Nephron progenitor cell (in vitro differentiated cells): ENCODE measurements at regions not wholly inside any gene's neighbourhood (a gene's known extent, or its start where the extent isn't known, plus 50 kb on each side); places are given as distances from the start of the nearest gene placed in this dataset.
"Not testable (repeated sequence)": the region's sequence is repeated elsewhere in the genome, so short reads cannot be mapped to it uniquely, and the experiment has no call there.

Experiments
- DNase-seq: peaks from one replicate; pipeline ENCODE4 v3.0.0; 2021
- H3K27ac Mint-ChIP-seq: 2 replicates; pipeline ENCODE4 v1.8.0; 2021; ENCODE audit warnings: mild to moderate bottlenecking, moderate library complexity, mixed read lengths
- H3K27me3 Mint-ChIP-seq: 2 replicates; pipeline ENCODE4 v1.8.0; 2021; ENCODE audit warnings: mild to moderate bottlenecking, low read depth, mixed read lengths; ENCODE audit not compliant: poor library complexity
- H3K36me3 Mint-ChIP-seq: 2 replicates; pipeline ENCODE4 v1.8.0; 2021; ENCODE audit warnings: low read depth, mixed read lengths
- H3K4me1 Mint-ChIP-seq: 2 replicates; pipeline ENCODE4 v1.8.0; 2021; ENCODE audit warnings: mixed read lengths
- H3K4me3 Mint-ChIP-seq: 2 replicates; pipeline ENCODE4 v1.8.0; 2021; ENCODE audit warnings: mild to moderate bottlenecking, moderate library complexity, mixed read lengths
- H3K9me3 Mint-ChIP-seq: 2 replicates; pipeline ENCODE4 v1.8.0; 2021; ENCODE audit warnings: mild to moderate bottlenecking, moderate library complexity, mixed read lengths
- CTCF ChIP-seq: fragments of 200-600 bp; sonication (generic); IDR thresholded peaks from 2 replicates; pipeline ENCODE4 v1.5.0; 2021; ENCODE audit warnings: antibody characterized with exemption

- Mint-ChIP-seq H3K27ac (no peak overlapping the region), H3K36me3 (no peaks in the 10 kb centered on the region), H3K4me1 (peaks cover 5% of the 10 kb centered on the region), H3K27me3 (peaks cover 2% of the 10 kb centered on the region), H3K4me3 (no peak overlapping the region), H3K9me3 (peaks cover 13% of the 10 kb centered on the region)
- no peak for TF ChIP-seq CTCF
- no peak for DNase-seq
Observed at GRCh38 chr3:173217127-173217526, 76.1 kb upstream of the SPATA16 start.

GRCh38 chr3:173216063-173216462 is 75.0 kb upstream of the SPATA16 start:
- H3K27me3 Mint-ChIP-seq, result peaks cover 2% of the 10 kb centered on the region
- H3K9me3 Mint-ChIP-seq, result peaks cover 13% of the 10 kb centered on the region
- no peak for DNase-seq
- no peak for TF ChIP-seq CTCF
- peaks cover 5% of the 10 kb centered on the region for H3K4me1 Mint-ChIP-seq
- H3K27ac Mint-ChIP-seq, result no peak overlapping the region
- H3K36me3 Mint-ChIP-seq, result no peaks in the 10 kb centered on the region
- H3K4me3 Mint-ChIP-seq, result no peak overlapping the region

DNA sequence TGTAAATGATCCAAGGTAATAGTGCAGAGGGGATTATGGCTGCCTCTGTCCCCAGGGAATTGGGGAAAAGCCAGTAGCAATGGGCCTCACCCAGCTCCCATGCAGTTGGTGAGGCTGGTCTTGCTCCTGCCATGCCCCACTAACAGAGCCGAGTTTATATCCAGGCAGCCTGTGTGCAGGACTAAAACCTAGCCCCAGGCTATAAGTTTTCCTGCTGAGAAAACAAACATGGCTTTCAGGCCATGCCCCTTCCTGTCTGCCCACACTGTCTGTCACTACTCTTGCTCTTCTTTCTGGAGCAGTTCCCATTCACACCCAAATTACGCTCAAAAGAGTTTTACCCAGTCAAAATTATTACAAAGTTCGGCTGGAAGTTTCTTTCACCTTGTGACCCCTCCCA is 73.5 kb upstream of the SPATA16 start:
- no peak for TF ChIP-seq CTCF
- no peak overlapping the region for H3K27ac Mint-ChIP-seq
- peaks cover 5% of the 10 kb centered on the region for H3K9me3 Mint-ChIP-seq
- H3K4me3 Mint-ChIP-seq, result no peak overlapping the region
- peaks cover 2% of the 10 kb centered on the region for H3K27me3 Mint-ChIP-seq
- no peak for DNase-seq
- peaks cover 5% of the 10 kb centered on the region for H3K4me1 Mint-ChIP-seq
- H3K36me3 Mint-ChIP-seq, result no peaks in the 10 kb centered on the region

- Mint-ChIP-seq H3K9me3 (peaks cover 11% of the 10 kb centered on the region), H3K4me1 (no peaks in the 10 kb centered on the region), H3K36me3 (no peaks in the 10 kb centered on the region), H3K27ac (no peak overlapping the region), H3K4me3 (no peak overlapping the region), H3K27me3 (no peaks in the 10 kb centered on the region)
- DNase-seq, result no peak
- TF ChIP-seq CTCF, result no peak
Observed at GRCh38 chr3:173199568-173199967, 58.5 kb upstream of the SPATA16 start.

DNA sequence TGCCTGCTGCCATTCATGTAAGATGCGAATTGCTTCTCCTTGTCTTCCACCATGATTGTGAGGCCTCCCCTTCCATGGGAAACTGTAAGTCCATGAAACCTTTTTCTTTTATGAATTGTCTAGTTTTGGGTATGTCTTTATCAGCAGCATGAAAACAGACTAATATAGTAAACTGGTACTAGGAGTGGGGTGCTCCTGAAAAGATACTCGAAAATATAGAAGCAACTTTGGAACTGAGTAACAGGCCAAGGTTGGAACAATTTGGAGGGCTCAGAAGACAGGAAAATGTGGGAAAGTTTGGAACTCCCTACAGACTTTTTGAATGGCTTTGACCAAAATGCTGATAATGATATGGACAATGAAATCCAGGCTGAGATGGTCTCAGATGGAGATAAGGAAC is 53.8 kb upstream of the SPATA16 start:
- not testable (repeated sequence) for H3K4me1 Mint-ChIP-seq, DNase-seq, H3K4me3 Mint-ChIP-seq, H3K27ac Mint-ChIP-seq, H3K27me3 Mint-ChIP-seq, H3K36me3 Mint-ChIP-seq
- peaks cover 16% of the 10 kb centered on the region for H3K9me3 Mint-ChIP-seq

DNA sequence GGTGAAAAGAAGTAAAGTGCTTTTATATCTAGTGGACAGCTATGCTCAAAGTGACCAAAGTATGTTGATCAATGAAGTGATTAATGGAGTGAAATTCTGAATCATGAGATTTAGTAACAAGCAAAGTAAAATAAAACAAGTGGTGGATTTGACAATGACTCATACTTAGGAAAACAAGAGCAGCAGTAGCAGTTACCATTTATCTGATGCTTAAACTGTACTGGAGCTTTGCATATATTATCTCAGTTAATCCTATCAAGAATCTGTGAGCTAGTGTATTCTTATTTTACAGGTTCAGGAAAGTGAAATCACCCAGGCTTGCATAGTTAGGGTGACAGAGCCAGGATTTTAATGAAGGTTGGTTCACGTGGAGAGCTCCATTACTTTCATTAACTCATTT is 50.6 kb upstream of the SPATA16 start:
- H3K4me1 Mint-ChIP-seq, result no peaks in the 10 kb centered on the region
- no peak overlapping the region for H3K4me3 Mint-ChIP-seq
- no peaks in the 10 kb centered on the region for H3K27me3 Mint-ChIP-seq
- no peak for DNase-seq
- H3K27ac Mint-ChIP-seq, result no peak overlapping the region
- H3K36me3 Mint-ChIP-seq, result no peaks in the 10 kb centered on the region
- TF ChIP-seq CTCF, result no peak
- peaks cover 16% of the 10 kb centered on the region for H3K9me3 Mint-ChIP-seq
